HepG2 (cell line): ENCODE measurements at regions not wholly inside any gene's neighbourhood (a gene's known extent, or its start where the extent isn't known, plus 50 kb on each side); places are given as distances from the start of the nearest gene placed in this dataset.

Experiments used
- ATAC-seq: fragments of 200-7000 bp; cut with Tn5 transposase; 3 replicates; pipeline ENCODE4 v1.9.1; 2020; ENCODE audit warnings: mild to moderate bottlenecking, moderate library complexity
- BruUV-seq: library from RNA; stranded (reverse); fragments of 400-500 nt; replicated peaks from 2 replicates; lab custom pipeline; 2021; lab: Mats Ljungman, UMichigan
- CTCF ChIA-PET: fragments of 300-600 bp; formaldehyde crosslinking; extraction: SDS; loops from one replicate; lab custom pipeline; 2021; ENCODE audit warnings: low total read pairs, inconsistent platforms, low intra/inter-chr PET ratio; lab: Yijun Ruan, JAX
- POLR2A ChIA-PET: fragments of 350-600 bp; sonication (Branson Sonifier 250); formaldehyde crosslinking; loops from one replicate; lab custom pipeline; 2020; ENCODE audit warnings: antibody characterized with exemption, inconsistent platforms; lab: Yijun Ruan, JAX
- DNase-seq: peaks from one replicate; pipeline ENCODE4 v3.0.0-alpha.2; 2015; ENCODE audit warnings: low spot score
- FAIRE-seq: peaks from 3 replicates; lab custom pipeline; 2011; peaks lifted over from hg19 to GRCh38; lab: Jason Lieb, UNC
- H2AFZ ChIP-seq: one replicate; pipeline ENCODE4 v1.6.1; 2011; ENCODE audit warnings: low read length, inconsistent platforms
- H3K27ac ChIP-seq: fragments of 300-600 bp; 3 replicates; pipeline ENCODE4 v1.8.0; 2011; ENCODE audit warnings: mixed run types, mild to moderate bottlenecking, mixed read lengths, low read length, inconsistent platforms; ENCODE audit not compliant: insufficient read depth; ENCODE audit errors: extremely low read length
- H3K27me3 ChIP-seq, 2 experiments: fragments of 200-600 bp in 1 of 2; 2 replicates in 1 of 2; 3 replicates in 1 of 2; pipeline versions ENCODE4 v1.6.0 to v1.8.0; 2011; ENCODE audit warnings: low read length in 2 of 2, mild to moderate bottlenecking in 2 of 2, moderate library complexity in 2 of 2, inconsistent platforms in 1 of 2; ENCODE audit not compliant: insufficient read depth in 2 of 2, control insufficient read depth in 1 of 2
- H3K36me3 ChIP-seq, 2 experiments: fragments of 200-600 bp in 1 of 2; replicated peaks in 1 of 2; 2 replicates in 1 of 2; 3 replicates in 1 of 2; pipeline versions ENCODE4 v1.5.1 to v1.8.0; 2011; ENCODE audit warnings: low read length in 2 of 2, inconsistent platforms in 1 of 2; ENCODE audit not compliant: insufficient read depth in 2 of 2, control insufficient read depth in 1 of 2
- H3K4me1 ChIP-seq: 2 replicates; pipeline ENCODE4 v1.5.1; 2012; ENCODE audit warnings: low read length, inconsistent platforms; ENCODE audit not compliant: insufficient read depth
- H3K4me2 ChIP-seq: 2 replicates; pipeline ENCODE4 v1.6.0; 2011; ENCODE audit warnings: low read depth, low read length, inconsistent platforms
- H3K4me3 ChIP-seq, 3 experiments: fragments of 200-600 bp in 1 of 3; sonication (generic), shearing (Covaris generic) in 1 of 3; replicated peaks in 1 of 3; 2 replicates each; pipeline ENCODE4 v1.5.1; 2011 to 2016; ENCODE audit warnings: low read length in 3 of 3, inconsistent platforms in 2 of 3, low read depth in 2 of 3, mild to moderate bottlenecking in 2 of 3, control low read depth in 1 of 3, mixed read lengths in 1 of 3; ENCODE audit not compliant: insufficient read depth in 1 of 3
- H3K79me2 ChIP-seq: one replicate; pipeline ENCODE4 v1.6.1; 2011; ENCODE audit warnings: low read length, inconsistent platforms; ENCODE audit not compliant: insufficient read depth
- H3K9ac ChIP-seq: 2 replicates; pipeline ENCODE4 v1.6.0; 2011; ENCODE audit warnings: mild to moderate bottlenecking, low read depth, low read length, inconsistent platforms; ENCODE audit not compliant: insufficient read depth
- H3K9me3 ChIP-seq: 2 replicates; pipeline ENCODE4 v1.5.1; 2012; ENCODE audit warnings: mild to moderate bottlenecking, low read length
- H4K20me1 ChIP-seq: 2 replicates; pipeline ENCODE4 v1.6.0; 2011; ENCODE audit warnings: inconsistent platforms, mild to moderate bottlenecking, low read length, moderate library complexity; ENCODE audit not compliant: insufficient read depth
- ATF3 ChIP-seq: sonication (generic); formaldehyde crosslinking; IDR thresholded peaks from 2 replicates; pipeline ENCODE4 v1.4.0; 2020; ENCODE audit warnings: missing genetic modification reagents
- ATM ChIP-seq: fragments of 450-650 bp; IDR thresholded peaks from 2 replicates; pipeline ENCODE4 v1.7.1; 2017; ENCODE audit warnings: mild to moderate bottlenecking, borderline replicate concordance
- JDP2 ChIP-seq: sonication (generic); formaldehyde crosslinking; IDR thresholded peaks from 2 replicates; pipeline ENCODE4 v1.8.1; 2022; ENCODE audit warnings: missing genetic modification reagents, borderline replicate concordance
- NBN ChIP-seq: fragments of 450-650 bp; conservative IDR thresholded peaks from 2 replicates; pipeline ENCODE4 v1.6.1; 2017
- PLRG1 ChIP-seq: fragments of 450-650 bp; conservative IDR thresholded peaks from 2 replicates; pipeline ENCODE4 v1.6.1; 2016
- SP5 ChIP-seq: IDR thresholded peaks from 2 replicates; pipeline ENCODE4 v1.6.1; 2016; ENCODE audit warnings: low read depth, borderline replicate concordance
- ZMYM2 ChIP-seq: sonication (generic); formaldehyde crosslinking; IDR thresholded peaks from 2 replicates; pipeline ENCODE4 v1.8.0; 2022; ENCODE audit warnings: mild to moderate bottlenecking, missing genetic modification reagents
- ZNF644 ChIP-seq: IDR thresholded peaks from 2 replicates; pipeline ENCODE4 v1.6.1; 2016; ENCODE audit warnings: low read depth
- ZNF879 ChIP-seq: sonication (generic); formaldehyde crosslinking; IDR thresholded peaks from 2 replicates; pipeline ENCODE4 v1.8.1; 2023; ENCODE audit warnings: missing genetic modification reagents
- ZSCAN31 ChIP-seq: sonication (generic); formaldehyde crosslinking; IDR thresholded peaks from 2 replicates; pipeline ENCODE4 v1.5.0; 2020; ENCODE audit warnings: low read depth, mild to moderate bottlenecking, missing genetic modification reagents
- WGBS: methylation state at CpG from one replicate; pipeline ENCODE4 v1.1.6; 2017; ENCODE audit warnings: low lambda C conversion rate; 5-methylcytosine and 5-hydroxymethylcytosine counted together
- in situ Hi-C: cut with HindIII; loops from 2 replicates; pipeline ENCODE4 v1.10.0; 2017; ENCODE audit warnings: low pct_unique_long_range_greater_than_20kb; ENCODE audit not compliant: extremely low pct_ligation_motif_present
- intact Hi-C: fragments of 100-400 bp; cut with micrococcal nuclease; formaldehyde crosslinking; loops from one replicate; pipeline ENCODE4 v1.10.0; 2022; ENCODE audit not compliant: unreplicated experiment
- TF ChIP-seq, protein P1 (sequence below): sonication (generic); formaldehyde crosslinking; IDR thresholded peaks from 2 replicates; pipeline ENCODE4 v1.5.0; 2020; ENCODE audit warnings: mild to moderate bottlenecking, missing genetic modification reagents

DNA sequence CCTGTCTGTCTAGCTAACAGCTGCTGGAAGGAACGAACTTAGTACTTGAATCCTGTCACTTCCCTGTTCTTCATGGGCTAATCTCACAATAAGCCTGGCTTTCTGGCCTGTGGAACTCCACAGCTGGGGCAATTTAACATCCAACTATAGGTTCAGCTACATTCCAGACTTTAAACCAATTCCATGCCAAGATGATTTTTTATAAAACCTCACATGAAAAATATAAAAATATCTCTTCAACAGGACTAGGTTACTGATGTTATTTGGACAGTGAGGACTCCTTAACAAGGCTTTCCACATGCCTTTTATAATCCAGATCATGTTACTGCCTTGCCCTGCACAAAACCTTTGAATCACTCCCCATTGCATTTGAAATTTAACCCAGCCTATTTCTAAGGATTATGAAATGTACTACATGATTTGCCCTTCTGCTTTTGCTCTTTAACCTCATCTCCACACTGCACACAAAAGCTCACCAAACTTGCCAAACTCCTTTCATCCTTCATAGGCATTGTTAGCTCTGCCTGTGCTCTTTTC is 863.2 kb upstream of the CHAC2 start:
- Histone ChIP-seq H3K4me1 (no peaks in the 10 kb centered on the region), H3K4me2 (no peak overlapping the region), H3K79me2 (no peaks in the 10 kb centered on the region), H3K4me3 (no peak overlapping the region), H3K9ac (no peak overlapping the region), H4K20me1 (no peaks in the 10 kb centered on the region), H2AFZ (no peak overlapping the region), H3K9me3 (peaks cover 65% of the 10 kb centered on the region), H3K36me3 (no peaks in the 10 kb centered on the region), H3K27me3 (no peaks in the 10 kb centered on the region), H3K27ac (no peak overlapping the region)
- intact Hi-C loops: no loop called here
- WGBS: 0% methylated on average over 1 of the region's 1 CpG
- ChIA-PET POLR2A (no interaction called here), CTCF (no interaction called here)
- in situ Hi-C loops: no loop called here
- no peak for FAIRE-seq
- TF ChIP-seq, protein P1, sequence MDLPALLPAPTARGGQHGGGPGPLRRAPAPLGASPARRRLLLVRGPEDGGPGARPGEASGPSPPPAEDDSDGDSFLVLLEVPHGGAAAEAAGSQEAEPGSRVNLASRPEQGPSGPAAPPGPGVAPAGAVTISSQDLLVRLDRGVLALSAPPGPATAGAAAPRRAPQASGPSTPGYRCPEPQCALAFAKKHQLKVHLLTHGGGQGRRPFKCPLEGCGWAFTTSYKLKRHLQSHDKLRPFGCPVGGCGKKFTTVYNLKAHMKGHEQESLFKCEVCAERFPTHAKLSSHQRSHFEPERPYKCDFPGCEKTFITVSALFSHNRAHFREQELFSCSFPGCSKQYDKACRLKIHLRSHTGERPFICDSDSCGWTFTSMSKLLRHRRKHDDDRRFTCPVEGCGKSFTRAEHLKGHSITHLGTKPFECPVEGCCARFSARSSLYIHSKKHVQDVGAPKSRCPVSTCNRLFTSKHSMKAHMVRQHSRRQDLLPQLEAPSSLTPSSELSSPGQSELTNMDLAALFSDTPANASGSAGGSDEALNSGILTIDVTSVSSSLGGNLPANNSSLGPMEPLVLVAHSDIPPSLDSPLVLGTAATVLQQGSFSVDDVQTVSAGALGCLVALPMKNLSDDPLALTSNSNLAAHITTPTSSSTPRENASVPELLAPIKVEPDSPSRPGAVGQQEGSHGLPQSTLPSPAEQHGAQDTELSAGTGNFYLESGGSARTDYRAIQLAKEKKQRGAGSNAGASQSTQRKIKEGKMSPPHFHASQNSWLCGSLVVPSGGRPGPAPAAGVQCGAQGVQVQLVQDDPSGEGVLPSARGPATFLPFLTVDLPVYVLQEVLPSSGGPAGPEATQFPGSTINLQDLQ (CRISPR knock-in tag): no peak
- TF ChIP-seq ZSCAN31 (no peak), ZNF879 (CRISPR knock-in tag) (no peak), SP5 (CRISPR knock-in tag) (no peak), ATM (no peak), ZMYM2 (CRISPR knock-in tag) (no peak), ZNF644 (CRISPR knock-in tag) (no peak), JDP2 (CRISPR knock-in tag) (no peak), NBN (no peak), ATF3 (CRISPR knock-in tag) (no peak), PLRG1 (no peak)
- BruUV-seq: no TSS peak
- DNase-seq: no peak
- ATAC-seq: no peak
